Adrenal gland (tissue), 9 donors: ENCODE measurements at regions not wholly inside any gene's neighbourhood (a gene's known extent, or its start where the extent isn't known, plus 50 kb on each side); places are given as distances from the start of the nearest gene placed in this dataset.

ENCODE experiments used
- DNase-seq, 7 donors: peaks; one replicate each; pipeline ENCODE4 v3.0.0-alpha.2; 2019 to 2020
- H3K27ac ChIP-seq, 5 donors: fragments of 200-600 bp; sonication (generic) in 4 of 5; 1 replicate in 3 of 5; 2 replicates in 2 of 5; pipeline versions ENCODE4 v1.5.1 to v1.8.0; 2016 to 2020; ENCODE audit warnings: mild to moderate bottlenecking in 1 of 5
- H3K27me3 ChIP-seq: fragments of 200-600 bp; 2 replicates; pipeline ENCODE4 v1.8.0; 2021
- H3K36me3 ChIP-seq, 2 donors: fragments of 200-600 bp; replicated peaks in 1 of 2; 1 replicate in 1 of 2; 2 replicates in 1 of 2; pipeline versions ENCODE4 v1.5.1 to v1.8.0; 2018 to 2022
- H3K4me1 ChIP-seq, 2 donors: fragments of 200-600 bp; replicated peaks in 1 of 2; 1 replicate in 1 of 2; 2 replicates in 1 of 2; pipeline versions ENCODE4 v1.5.1 to v1.8.0; 2018 to 2021
- H3K4me3 ChIP-seq, 4 donors: fragments of 200-600 bp; sonication (generic) in 3 of 4; one replicate each; pipeline ENCODE4 v1.5.1; 2016 to 2018
- H3K9me3 ChIP-seq, 3 donors: fragments of 200-600 bp; sonication (generic) in 1 of 3; replicated peaks in 1 of 3; 1 replicate in 2 of 3; 2 replicates in 1 of 3; pipeline versions ENCODE4 v1.5.1 to v1.8.0; 2016 to 2021
- POLR2A ChIP-seq, 2 donors: fragments of 450-650 bp; IDR thresholded peaks; one replicate each; pipeline ENCODE4 v1.6.1; 2017; ENCODE audit warnings: antibody characterized with exemption in 2 of 2, mild to moderate bottlenecking in 2 of 2, moderate library complexity in 1 of 2
- WGBS, 4 donors: extraction: QIAGEN DNeasy Blood & Tissue Kit in 2 of 4; methylation state at CpG; one replicate each; pipeline versions ENCODE4 v1.1.5 to v1.1.7; 2013 to 2017; 5-methylcytosine and 5-hydroxymethylcytosine counted together
- intact Hi-C, 2 donors: fragments of 100-400 bp; cut with DNase I; formaldehyde crosslinking; loops; one replicate each; pipeline versions ENCODE4 v1.14.1 to v1.15.0; 2022 to 2023
- TF ChIP-seq, protein P1 (sequence below), 6 experiments: fragments of 450-650 bp in 4 of 6; fragments of 200-600 bp in 2 of 6; sonication (generic) in 1 of 6; IDR thresholded peaks; 1 replicate in 5 of 6; 2 replicates in 1 of 6; pipeline versions ENCODE4 v1.5.1 to v1.8.0; 2016 to 2021; ENCODE audit warnings: antibody characterized with exemption in 6 of 6, mild to moderate bottlenecking in 2 of 6, moderate library complexity in 1 of 6
- donor health status: healthy with polysubstance abuse.
- donor health status: Bipolar disorder and iron deficiency.
- donor health status: DM: yes; HTN: yes; CAD: no.
- donor health status: DM: no; HTN: no; CAD: no.
- donor health status: DM: no; HTN: no; CAD: no.

DNA sequence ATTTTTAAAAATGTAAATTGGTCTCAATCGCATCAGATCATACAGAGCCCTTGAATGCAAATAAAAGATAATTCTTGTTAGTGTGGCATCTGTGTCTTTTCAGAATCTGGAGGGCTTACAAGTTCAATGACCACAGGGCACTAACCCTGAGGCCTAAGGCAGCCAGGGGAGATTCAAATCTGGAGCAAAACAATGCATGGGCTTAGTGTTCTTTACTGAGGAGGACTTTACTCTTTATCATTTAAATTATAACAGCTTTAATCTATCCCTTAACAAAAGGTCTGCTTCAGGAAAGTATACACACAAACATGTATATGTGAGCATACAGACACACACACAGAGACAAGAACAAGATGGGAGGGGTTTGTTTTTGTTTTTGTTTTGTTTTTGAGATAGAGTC, 51.0 kb upstream of the NSUN7 start:
- DNase-seq: no peak
- WGBS, 4 donors: 71 to 100% (median 84%) methylated on average over 1 of the region's 1 CpG
- TF ChIP-seq, protein P1, sequence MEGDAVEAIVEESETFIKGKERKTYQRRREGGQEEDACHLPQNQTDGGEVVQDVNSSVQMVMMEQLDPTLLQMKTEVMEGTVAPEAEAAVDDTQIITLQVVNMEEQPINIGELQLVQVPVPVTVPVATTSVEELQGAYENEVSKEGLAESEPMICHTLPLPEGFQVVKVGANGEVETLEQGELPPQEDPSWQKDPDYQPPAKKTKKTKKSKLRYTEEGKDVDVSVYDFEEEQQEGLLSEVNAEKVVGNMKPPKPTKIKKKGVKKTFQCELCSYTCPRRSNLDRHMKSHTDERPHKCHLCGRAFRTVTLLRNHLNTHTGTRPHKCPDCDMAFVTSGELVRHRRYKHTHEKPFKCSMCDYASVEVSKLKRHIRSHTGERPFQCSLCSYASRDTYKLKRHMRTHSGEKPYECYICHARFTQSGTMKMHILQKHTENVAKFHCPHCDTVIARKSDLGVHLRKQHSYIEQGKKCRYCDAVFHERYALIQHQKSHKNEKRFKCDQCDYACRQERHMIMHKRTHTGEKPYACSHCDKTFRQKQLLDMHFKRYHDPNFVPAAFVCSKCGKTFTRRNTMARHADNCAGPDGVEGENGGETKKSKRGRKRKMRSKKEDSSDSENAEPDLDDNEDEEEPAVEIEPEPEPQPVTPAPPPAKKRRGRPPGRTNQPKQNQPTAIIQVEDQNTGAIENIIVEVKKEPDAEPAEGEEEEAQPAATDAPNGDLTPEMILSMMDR (IDR thresholded peaks at IDR 0.05): no peak
- TF ChIP-seq POLR2A (IDR thresholded peaks at IDR 0.05): no peak
- no peak overlapping the region for H3K27ac ChIP-seq
- intact Hi-C loops: loop anchor here in 1 of 2 donors (10.0 kb wide), 1 partner anchor 54 kb away; no protein-coding TSS in a partner anchor
- no peaks in the 10 kb centered on the region for H3K4me1 ChIP-seq
- H3K4me3 ChIP-seq: no peak overlapping the region
- no peaks in the 10 kb centered on the region for H3K36me3 ChIP-seq
- no peaks in the 10 kb centered on the region for H3K27me3 ChIP-seq
- H3K9me3 ChIP-seq: no peaks in the 10 kb centered on the region

DNA sequence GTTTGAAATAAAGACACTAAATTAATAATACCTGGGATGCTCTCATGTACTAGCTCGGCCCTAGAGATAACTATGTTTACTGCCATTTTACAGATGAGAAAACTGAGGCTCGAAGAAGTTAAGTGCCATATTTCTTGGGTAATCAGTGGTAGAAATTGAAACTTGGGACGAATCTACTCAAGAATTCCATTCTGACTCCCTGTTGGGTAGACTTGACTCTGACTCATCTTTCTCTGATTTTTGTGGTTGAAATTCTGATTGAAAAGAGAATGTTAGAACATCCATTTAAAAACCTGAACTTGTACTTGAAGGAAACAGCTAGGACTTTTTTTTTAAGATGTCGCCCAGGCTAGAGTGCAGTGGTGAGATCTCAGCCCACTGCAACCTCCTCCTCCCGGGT, 50.1 kb upstream of the NSUN7 start:
- 88 to 93% (median 90%) methylated on average over 5 of the region's 5 CpGs for WGBS, 4 donors
- Histone ChIP-seq H3K27me3 (no peaks in the 10 kb centered on the region), H3K9me3 (no peaks in the 10 kb centered on the region), H3K27ac (no peak overlapping the region), H3K4me3 (no peak overlapping the region), H3K36me3 (no peaks in the 10 kb centered on the region), H3K4me1 (no peaks in the 10 kb centered on the region)
- TF ChIP-seq, protein P1 (IDR thresholded peaks at IDR 0.05): no peak
- no peak for TF ChIP-seq POLR2A (IDR thresholded peaks at IDR 0.05)
- no peak for DNase-seq
- intact Hi-C loops: loop anchor here (10.0 kb wide), 1 partner anchor 55 kb away; no protein-coding TSS in a partner anchor
